Nephron (organoid): ENCODE measurements at regions not wholly inside any gene's neighbourhood (a gene's known extent, or its start where the extent isn't known, plus 50 kb on each side); places are given as distances from the start of the nearest gene placed in this dataset.
A peak's percentile ranks its signal among the peaks of the same experiment; 100 is the strongest.

Experiments
- H3K27ac Mint-ChIP-seq, 3 experiments: 2 replicates each; pipeline ENCODE4 v1.8.0; 2020; ENCODE audit warnings: mixed read lengths in 3 of 3, mild to moderate bottlenecking in 2 of 3, moderate library complexity in 1 of 3
- H3K27me3 Mint-ChIP-seq: 2 replicates; pipeline ENCODE4 v1.8.0; 2021; ENCODE audit warnings: low read depth, mild to moderate bottlenecking, moderate library complexity, mixed read lengths
- H3K36me3 Mint-ChIP-seq: 2 replicates; pipeline ENCODE4 v1.8.0; 2020; ENCODE audit warnings: low read depth, mixed read lengths
- H3K4me1 Mint-ChIP-seq: 2 replicates; pipeline ENCODE4 v1.8.0; 2020; ENCODE audit warnings: mixed read lengths
- H3K4me3 Mint-ChIP-seq, 3 experiments: 2 replicates each; pipeline ENCODE4 v1.8.0; 2020; ENCODE audit warnings: mild to moderate bottlenecking in 3 of 3, mixed read lengths in 3 of 3, moderate library complexity in 2 of 3
- H3K9me3 Mint-ChIP-seq: 2 replicates; pipeline ENCODE4 v1.8.0; 2020; ENCODE audit warnings: mixed read lengths
- TF ChIP-seq, protein P1 (sequence below), 3 experiments: fragments of 200-600 bp; sonication (generic); IDR thresholded peaks; one replicate each; pipeline ENCODE4 v1.5.0; 2021; ENCODE audit warnings: antibody characterized with exemption in 3 of 3; ENCODE audit not compliant: unreplicated experiment in 3 of 3

DNA sequence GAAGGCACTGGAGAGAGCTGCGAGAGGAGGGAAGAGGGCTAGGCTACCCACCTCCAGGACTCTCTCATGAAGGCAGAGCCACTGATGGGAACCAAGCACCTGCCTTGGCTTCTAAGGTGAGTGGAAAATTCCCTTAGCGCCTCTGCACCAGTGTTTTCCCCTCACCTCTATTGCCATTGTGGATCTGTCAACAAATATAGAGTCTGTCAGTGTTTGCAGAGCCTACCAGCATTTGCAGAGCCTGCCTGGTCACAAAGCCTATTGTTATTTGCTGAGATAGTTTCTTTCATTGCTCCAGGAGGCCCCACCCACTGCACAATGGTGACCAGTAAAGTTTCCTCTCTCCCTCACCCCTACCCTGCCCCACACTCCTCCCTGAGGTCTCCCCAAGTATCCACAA is 141.9 kb downstream of the MRPL14 start:
- Mint-ChIP-seq H3K27ac (peak overlapping the region in 2 of 3 experiments; percentile 56 to 57), H3K4me1 (peaks cover 42% of the 10 kb centered on the region), H3K9me3 (no peaks in the 10 kb centered on the region), H3K4me3 (no peak overlapping the region), H3K27me3 (peaks cover 19% of the 10 kb centered on the region), H3K36me3 (no peaks in the 10 kb centered on the region)
- TF ChIP-seq, protein P1, sequence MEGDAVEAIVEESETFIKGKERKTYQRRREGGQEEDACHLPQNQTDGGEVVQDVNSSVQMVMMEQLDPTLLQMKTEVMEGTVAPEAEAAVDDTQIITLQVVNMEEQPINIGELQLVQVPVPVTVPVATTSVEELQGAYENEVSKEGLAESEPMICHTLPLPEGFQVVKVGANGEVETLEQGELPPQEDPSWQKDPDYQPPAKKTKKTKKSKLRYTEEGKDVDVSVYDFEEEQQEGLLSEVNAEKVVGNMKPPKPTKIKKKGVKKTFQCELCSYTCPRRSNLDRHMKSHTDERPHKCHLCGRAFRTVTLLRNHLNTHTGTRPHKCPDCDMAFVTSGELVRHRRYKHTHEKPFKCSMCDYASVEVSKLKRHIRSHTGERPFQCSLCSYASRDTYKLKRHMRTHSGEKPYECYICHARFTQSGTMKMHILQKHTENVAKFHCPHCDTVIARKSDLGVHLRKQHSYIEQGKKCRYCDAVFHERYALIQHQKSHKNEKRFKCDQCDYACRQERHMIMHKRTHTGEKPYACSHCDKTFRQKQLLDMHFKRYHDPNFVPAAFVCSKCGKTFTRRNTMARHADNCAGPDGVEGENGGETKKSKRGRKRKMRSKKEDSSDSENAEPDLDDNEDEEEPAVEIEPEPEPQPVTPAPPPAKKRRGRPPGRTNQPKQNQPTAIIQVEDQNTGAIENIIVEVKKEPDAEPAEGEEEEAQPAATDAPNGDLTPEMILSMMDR (IDR thresholded peaks at IDR 0.05; ENCODE audit: unreplicated experiment in 3 of 3), result no peak

DNA sequence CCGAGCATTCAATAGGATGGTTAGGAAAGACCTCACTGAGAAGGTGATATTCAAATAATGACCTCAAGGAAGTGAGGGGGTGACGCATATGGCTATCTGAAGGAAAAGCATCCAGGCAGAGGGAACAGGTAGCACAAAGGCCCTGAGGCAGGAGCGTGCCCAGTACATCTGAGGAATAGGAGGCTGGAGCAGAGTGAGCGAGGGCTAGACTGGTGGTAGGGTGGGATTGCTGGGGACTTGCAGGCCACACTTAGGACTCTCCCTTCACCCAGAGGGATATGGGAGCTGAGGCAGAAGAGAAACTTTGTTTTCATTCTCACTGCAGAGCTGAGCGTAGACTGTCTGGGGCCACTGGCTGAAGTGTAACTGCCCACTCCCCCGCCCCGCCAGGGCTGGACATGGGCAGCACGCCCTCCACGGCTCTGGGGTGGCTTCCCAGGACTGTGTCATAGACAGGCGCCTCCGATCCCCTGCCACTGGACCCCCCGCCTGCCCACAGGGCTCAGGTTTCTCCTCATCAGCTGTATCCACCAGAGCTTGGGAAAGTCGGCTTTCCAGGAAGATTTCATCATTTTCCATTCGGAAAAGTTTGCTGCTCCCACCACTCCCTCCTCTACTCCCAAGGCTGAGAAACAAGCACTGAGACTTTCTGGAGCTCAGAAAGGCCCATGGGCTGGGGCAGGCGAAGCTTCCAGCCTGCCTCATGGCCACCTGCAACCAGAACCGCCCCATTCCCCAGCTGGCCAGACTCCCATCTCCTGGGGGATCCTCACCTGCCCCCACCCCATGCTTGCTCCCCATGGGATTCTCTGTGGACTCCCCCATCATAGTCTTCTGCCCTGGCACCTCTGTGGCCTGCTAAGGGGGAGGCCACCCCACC is 142.6 kb downstream of the MRPL14 start:
- Mint-ChIP-seq H3K36me3 (no peaks in the 10 kb centered on the region), H3K4me3 (peak overlapping the region in 1 of 3 experiments; percentile 6), H3K4me1 (peaks cover 35% of the 10 kb centered on the region), H3K27me3 (peaks cover 20% of the 10 kb centered on the region), H3K9me3 (no peaks in the 10 kb centered on the region), H3K27ac (peak overlapping the region; percentile 54 to 56 (median 56))
- TF ChIP-seq, protein P1 (IDR thresholded peaks at IDR 0.05; ENCODE audit: unreplicated experiment in 3 of 3), result no peak

DNA sequence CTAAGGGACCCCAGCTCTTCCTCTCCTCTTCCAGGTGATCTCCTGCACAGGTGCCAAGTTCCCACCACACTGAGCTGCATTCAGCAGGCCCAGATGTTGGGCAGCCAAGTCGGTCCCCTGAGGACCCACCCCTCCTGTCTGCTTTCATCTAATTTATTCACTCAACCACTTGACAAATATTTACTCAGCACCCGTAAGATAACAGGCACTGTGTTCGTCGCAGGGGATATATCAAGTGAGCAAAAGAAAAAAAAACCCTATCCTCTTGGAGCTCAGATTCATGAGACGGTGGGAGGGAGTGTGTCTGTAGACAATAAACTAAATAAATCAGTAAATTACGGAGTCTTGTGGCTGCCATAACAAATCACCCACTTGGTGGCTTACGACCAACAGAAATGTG is 143.6 kb downstream of the MRPL14 start:
- H3K27ac Mint-ChIP-seq, result peak overlapping the region in 2 of 3 experiments; percentile 54 to 56
- H3K9me3 Mint-ChIP-seq, result no peaks in the 10 kb centered on the region
- no peaks in the 10 kb centered on the region for H3K36me3 Mint-ChIP-seq
- peaks cover 25% of the 10 kb centered on the region for H3K4me1 Mint-ChIP-seq
- TF ChIP-seq, protein P1 (IDR thresholded peaks at IDR 0.05; ENCODE audit: unreplicated experiment in 3 of 3), result no peak
- peaks cover 30% of the 10 kb centered on the region for H3K27me3 Mint-ChIP-seq
- no peak overlapping the region for H3K4me3 Mint-ChIP-seq

DNA sequence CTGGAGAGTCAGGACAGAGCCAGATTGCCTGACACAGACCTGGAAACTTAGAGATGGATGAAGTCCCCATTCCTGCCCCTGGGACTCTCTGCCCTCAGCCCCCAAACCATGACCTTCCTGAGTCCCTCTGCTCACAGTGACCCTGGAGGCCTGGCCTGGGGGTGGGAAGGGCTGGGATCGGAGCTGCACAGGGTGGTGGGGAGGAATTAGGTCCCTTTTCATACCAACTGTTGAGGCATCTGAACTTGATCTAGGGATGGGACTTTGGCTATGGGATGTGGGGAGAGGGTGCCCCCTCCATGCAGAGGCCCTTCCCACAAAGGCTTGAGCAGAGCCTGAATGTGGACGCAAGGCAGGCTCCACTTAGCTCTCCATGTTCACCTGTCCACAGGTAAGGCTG is 144.1 kb downstream of the MRPL14 start:
- Mint-ChIP-seq H3K4me1 (peaks cover 28% of the 10 kb centered on the region), H3K27ac (peak overlapping the region in 1 of 3 experiments; percentile 56), H3K27me3 (peaks cover 30% of the 10 kb centered on the region), H3K9me3 (no peaks in the 10 kb centered on the region), H3K36me3 (no peaks in the 10 kb centered on the region), H3K4me3 (no peak overlapping the region)
- TF ChIP-seq, protein P1 (IDR thresholded peaks at IDR 0.05; ENCODE audit: unreplicated experiment in 3 of 3), result no peak

DNA sequence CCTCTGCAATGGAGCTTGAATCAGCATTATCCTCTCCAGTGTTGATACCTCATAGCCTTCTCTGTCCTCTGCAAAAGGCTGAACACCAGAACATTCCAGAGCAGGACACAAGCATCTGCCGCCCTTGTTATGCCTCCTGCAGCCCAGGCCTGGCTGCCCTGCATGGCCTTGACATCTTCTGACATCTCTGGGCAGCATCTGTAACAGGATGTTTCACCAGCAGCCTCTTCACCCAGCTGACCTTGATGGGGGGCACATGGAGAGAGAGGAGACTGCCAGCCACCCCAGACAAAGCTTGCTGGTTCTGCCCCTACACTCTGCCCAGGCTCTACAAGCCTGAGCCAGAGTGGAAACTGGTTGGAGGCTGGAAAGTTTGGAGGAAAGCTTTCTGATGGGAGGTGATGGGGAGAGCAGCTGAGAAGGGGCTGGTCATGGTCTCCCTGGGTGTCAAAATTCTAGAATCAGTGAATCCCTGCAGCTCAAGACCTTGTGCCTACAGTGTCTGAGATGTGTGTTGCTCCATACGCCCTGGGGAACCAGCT is 145.1 kb downstream of the MRPL14 start:
- H3K27ac Mint-ChIP-seq, result no peak overlapping the region
- TF ChIP-seq, protein P1 (IDR thresholded peaks at IDR 0.05; ENCODE audit: unreplicated experiment in 3 of 3), result no peak
- H3K27me3 Mint-ChIP-seq, result peaks cover 30% of the 10 kb centered on the region
- peaks cover 28% of the 10 kb centered on the region for H3K4me1 Mint-ChIP-seq
- no peak overlapping the region for H3K4me3 Mint-ChIP-seq
- H3K36me3 Mint-ChIP-seq, result no peaks in the 10 kb centered on the region
- H3K9me3 Mint-ChIP-seq, result no peaks in the 10 kb centered on the region
